Ramos (cell line): ENCODE measurements at regions not wholly inside any gene's neighbourhood (a gene's known extent, or its start where the extent isn't known, plus 50 kb on each side); places are given as distances from the start of the nearest gene placed in this dataset.

Experiments
- in situ Hi-C: fragments of 300-500 bp; cut with MboI; formaldehyde crosslinking; loops from one replicate; pipeline ENCODE4 v1.14.3; 2022; ENCODE audit warnings: low sequenced_read_pairs; ENCODE audit not compliant: unreplicated experiment

DNA sequence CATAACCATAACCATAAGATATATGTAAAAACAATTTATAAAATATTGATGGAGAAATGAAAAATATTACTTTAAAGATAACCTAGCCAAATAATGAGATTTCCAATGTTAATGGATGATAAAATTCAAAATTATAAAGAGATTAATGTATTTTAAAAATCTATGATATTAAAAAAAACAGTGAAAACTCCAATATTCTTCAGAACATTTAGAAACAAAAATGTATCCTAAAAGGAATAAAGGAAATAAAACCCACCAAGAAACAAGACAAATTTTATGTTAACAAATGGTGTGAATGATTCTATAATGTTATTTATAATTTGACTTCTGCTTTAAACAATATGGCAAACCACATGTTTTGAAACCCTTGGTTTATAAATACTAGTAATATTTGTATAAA is 1587.8 kb downstream of the PCDH9 start:
- in situ Hi-C loops, result no loop called here

DNA sequence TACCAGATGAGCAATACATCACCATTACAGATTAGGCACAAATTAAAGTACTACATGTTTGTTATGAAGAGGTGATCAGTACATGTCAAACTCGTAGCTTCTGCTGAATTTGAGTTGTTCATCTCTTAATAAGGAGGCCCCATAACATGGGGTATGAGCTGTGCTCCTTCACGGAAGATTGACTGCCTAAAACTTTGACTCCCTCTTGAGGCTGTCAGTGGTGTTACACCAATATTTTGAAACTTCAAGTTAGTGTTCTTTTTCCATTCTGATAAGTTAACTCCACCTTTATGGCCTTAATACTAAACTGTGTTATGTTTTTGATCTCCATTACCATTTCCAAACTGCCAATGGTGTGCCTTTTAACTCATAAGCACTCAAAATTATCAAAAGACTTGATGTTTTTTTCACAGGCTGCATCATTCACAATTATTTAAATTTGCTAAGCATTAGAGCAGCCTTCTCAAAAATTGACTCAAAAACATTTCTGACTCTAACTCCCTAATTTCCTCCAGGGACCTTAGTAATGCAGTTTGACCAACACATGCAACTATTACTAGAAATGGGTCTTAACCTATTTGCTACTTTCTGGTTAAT is 1591.5 kb downstream of the PCDH9 start:
- in situ Hi-C loops, result no loop called here

DNA sequence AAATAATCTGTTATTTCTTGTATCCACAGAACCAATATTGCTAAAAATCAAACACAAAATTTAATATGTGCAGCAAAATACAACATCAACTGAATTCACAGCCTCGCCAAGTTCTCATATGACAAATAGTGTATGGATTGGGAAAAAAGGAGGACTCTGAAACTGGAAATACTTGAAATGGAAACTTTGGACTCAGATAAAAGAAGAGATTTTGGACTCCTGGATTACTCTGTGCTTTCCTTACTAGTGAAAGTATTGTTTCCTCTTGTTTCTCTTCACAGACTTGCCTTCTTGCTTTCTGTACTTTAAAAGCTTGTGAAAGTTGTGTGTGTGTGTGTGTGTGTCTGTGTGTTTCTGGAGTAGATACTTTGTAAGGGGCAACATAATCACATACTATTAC is 1596.3 kb downstream of the PCDH9 start:
- in situ Hi-C loops, result no loop called here

DNA sequence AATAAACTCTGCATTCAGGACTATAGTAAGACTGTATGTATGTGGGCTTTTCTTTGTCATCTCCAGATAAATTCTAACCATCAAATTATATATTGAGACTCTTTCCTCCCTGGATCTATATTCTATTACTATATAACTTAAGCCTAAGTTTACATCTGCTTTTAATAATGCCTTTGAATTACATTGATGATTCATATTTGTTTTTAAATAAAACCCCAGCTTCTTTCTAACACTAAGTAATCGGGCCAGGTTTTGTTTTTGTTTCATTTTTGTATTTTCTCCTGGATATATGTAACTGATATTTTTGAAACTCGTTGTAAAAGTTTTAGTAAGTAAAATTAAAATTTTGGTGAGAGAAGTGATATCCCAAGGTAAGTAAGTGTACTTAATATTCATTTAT is 1599.1 kb downstream of the PCDH9 start:
- in situ Hi-C loops, result no loop called here

DNA sequence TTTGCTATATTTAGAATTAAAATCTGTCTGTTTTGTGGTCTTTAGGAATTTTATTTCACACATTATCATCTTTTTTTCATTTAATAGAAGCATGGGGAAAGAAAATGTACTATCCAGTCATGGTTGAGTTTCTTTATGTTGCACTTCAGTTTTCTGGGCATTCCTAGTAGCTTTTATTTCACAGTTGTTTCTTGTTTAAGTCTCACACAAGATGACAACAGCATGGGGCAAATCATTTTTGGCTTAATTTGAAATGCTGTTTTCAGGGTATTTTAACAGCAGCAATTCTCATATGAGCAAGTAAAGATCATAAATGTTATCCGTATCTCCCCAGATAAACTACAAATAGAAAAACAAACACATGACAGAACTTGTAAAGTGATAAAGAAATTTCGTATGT is 1600.2 kb downstream of the PCDH9 start:
- in situ Hi-C loops, result no loop called here

DNA sequence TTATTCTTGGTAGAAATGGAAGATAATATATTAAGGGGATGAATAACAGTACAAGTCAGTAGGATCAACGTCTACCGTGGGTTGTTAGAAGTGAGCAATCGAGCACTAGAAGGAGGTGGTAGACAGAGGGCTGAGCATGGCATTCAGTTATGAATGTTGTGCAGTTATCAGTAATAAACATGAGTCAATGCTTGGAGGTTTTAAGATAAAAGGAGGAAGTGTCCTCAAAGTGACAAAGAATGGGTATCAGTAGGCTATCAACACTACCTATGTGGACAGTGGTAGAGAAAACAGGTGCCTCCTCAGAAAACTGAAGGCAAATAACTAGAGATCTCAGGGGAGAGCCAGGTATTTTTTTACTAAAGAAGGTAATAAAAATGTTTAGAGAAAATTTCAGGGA is 1607.0 kb downstream of the PCDH9 start:
- in situ Hi-C loops, result no loop called here

DNA sequence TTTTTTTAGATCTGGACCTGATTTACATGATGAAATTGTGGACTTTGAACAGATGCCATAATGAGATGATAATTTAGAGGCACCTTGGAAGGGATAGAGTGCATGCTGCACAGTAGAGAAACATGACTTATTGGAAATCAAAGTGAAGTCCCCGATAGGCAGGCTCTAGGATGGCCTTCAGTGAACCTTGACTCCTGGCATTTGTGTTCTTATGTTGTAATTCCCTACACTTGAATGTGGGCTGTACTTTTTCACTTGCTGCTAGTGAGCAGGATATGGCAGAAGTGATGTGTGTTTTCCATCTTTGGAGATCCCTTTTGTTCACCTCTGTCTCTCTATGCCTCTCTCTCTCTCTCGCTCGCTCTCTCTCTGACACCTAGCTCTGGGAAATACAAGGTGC is 1614.6 kb downstream of the PCDH9 start:
- in situ Hi-C loops, result no loop called here

DNA sequence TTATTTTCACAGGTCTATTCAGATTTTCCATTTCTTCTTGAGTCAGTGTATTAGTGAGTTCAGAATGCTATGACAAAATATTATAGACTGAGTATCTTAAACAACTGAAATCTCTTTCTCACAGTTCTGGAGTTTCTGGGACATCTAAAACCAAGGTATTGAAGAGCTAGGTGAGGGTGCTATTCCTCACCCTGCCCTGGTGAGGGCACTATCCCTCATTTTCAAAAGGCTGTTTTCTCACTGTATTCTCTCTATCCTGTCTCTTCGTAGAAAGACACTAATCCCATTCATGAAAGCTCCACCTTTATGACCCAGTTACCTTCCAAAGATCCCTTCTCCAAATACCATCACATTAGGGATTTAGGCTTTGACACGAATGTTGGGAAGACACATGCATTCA is 1617.1 kb downstream of the PCDH9 start:
- in situ Hi-C loops, result no loop called here

DNA sequence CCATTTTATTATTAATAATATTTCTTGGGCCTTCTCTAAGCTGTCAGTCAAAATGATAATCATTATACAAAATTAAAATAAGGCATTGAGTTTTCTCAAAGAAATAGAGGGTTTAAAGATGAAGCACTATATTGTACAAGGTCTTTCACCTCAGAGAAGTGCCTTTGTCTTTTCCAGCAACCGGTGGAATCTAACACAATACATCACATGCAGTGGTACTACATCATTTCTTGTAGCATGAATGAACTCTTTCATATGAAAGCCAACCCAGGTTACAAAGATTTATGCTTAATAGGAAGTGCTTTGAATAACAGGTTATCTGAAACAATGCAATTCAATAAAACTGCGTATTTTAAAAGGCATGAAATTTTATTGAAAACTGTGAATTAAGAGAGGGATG is 1620.8 kb downstream of the PCDH9 start:
- in situ Hi-C loops, result no loop called here

DNA sequence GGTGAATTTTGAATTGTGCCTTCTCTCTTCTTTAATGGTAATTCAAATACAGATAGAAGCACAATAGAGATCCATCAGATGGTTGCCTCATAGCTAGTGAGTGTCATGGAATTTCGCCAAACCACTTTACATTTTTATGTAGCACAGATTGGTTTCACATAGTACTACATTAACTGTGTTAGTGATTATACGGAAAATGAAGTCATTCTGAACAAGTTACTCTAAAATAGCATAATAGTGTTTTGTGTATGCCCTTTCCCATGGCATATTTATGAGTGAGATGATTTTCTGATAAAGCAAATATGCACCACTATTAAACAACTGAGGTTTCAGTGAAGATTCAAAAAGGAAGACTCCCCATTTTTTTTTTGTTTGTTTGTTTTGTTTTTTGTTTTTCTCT is 1623.5 kb downstream of the PCDH9 start:
- in situ Hi-C loops, result no loop called here

DNA sequence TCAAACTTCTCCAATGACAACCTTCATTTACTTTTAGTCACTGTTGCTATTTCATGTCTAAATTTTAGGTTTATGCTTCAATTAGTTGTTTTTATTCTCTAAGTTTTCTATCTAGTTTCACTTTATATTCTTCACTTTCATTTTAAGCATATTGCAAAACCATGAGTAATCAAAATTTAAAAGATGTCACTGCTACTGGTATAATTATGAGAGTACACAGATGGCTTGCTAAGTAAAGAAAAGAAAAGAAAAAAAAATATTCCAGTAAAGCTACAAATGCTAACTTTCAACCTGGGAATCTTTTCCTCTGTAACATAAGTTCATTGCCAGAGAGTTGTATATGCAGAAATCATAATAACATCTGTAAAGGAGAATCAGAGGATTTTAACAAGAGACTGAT is 1624.7 kb downstream of the PCDH9 start:
- in situ Hi-C loops, result no loop called here

DNA sequence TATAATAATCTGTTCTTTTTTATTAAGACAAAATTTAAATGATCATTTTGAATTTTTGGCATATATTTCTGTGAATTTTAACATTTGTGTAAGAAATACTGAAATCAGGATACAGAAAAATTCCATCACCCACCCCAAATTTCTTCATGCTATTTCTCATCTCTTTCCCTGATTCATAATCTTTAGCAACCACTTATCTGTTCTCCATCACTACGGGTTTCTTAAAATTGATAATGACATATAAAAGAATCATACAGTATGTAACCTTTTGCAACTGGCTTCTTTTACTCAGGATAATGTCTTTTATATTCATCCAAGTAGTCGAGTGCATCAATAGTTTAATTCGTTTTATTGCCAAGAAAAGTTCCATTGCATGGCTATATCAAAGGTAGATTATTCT is 1627.0 kb downstream of the PCDH9 start:
- in situ Hi-C loops, result no loop called here

DNA sequence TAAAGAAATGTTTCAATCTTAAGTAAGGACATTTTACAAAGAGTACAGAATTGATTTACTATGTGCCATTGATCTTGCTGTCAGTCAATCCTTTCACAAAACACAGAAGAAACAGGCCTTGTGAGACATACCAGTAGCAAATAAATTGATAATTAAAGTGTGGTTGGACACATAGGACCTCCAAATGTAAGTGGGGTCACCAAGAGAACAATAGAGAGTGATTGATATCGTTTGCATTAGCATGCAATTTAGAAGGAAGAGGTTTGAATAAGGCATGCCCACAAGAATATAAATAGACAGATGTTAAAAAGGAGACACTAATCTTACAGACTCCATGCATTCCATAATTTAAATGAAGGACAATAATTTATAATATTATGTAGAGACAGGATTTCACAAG is 1628.3 kb downstream of the PCDH9 start:
- in situ Hi-C loops, result no loop called here

DNA sequence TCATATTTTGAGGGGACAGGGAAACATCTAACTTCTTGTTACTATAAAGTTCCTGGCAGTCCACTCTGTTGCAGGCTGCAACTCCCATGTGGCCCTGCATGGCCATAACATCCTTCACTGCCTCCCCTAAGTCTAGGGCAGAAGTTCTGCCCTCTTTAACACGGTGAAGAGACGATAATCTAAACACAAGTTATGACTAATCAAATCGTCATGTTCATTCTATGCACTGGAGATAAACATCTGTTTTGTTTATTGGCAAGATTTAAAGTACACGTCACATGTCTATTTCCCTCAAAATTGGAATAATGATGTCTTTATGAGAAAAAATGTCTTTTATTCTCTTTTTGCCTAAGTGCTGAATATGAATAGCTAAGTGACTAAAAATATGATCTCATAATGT is 1629.4 kb downstream of the PCDH9 start:
- in situ Hi-C loops, result no loop called here

DNA sequence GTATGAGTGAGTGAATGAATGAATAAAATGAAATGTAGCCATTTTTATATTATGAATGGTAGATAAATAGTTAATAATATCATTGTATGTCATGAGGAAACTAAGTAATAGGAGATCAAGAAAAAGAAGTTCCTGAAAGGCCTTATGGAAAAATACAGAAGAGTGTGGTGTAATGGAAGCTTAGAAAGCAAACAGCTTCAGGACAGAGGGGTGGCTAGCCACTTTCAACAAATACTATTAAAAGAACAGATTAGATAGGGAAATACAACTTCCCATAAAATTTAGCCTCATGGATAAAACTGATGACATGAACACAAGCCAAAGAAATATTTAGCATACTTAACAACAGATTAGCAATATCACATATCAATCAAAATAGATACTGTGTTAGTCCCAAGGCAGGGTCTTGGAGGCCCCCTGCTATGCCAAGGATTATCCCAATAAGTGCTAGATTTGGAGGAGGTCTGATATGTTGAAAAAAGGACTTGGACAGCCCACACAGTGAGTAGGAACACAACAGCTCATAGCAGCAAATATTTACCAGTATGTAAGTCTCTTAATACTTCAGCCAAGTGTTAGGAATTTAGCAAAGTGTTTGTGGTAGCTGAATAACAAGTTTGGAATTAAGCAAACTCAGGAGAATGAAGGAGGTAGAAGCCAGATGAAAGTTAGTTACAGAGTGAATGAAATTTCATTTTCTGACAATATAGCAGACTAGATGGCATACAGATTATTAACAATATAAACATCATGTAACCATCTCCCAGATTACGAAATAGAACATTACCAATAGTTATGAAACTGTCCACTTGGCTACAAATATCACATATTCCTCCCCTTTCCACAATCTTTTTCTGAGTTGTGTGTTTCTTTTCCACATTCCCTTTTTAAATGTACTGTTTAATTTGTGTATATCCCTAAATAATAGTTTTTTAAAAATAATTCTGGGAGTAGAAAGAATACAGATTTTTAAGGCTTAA is 1632.0 kb downstream of the PCDH9 start:
- in situ Hi-C loops, result no loop called here

DNA sequence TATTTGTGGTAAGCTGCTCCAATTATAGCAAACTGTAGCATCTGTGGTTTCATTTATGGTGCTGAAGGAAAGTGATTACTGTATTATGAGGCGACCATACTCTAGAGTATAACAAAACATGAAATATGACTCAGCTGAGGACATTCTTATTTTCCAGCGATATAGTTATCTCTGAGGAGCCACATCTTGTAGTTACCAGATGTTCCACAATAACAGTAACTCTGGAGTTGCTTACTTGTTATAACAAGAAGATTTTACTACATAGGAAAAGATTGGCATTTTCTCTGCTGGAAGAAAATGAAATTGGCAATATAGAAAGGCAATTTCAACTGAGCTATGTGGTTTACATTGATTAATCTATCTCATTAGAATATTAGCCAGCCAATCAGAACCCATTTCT is 1634.2 kb downstream of the PCDH9 start:
- in situ Hi-C loops, result no loop called here

DNA sequence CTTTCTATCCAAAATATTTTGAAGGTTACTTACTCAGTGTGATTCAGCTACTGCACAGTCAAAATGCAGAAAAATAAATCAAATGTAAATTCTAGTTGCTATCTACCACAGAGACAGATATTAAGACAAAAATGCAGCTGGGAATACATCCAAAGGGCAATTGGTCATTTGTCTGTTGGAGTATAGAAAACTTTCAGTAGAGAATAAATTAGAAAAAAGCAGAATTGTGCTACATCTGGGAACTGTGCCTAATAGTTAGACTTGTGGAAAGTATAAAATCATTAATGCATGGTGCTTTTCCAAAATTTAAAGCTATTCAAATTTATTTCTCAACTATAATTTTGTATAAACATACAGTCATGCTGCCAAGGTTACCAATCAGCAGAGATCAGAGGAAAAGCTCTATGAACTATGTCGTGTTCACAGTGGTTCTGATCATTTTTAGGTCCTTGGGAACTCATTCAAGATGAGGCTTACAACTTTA is 1635.8 kb downstream of the PCDH9 start:
- in situ Hi-C loops, result no loop called here

DNA sequence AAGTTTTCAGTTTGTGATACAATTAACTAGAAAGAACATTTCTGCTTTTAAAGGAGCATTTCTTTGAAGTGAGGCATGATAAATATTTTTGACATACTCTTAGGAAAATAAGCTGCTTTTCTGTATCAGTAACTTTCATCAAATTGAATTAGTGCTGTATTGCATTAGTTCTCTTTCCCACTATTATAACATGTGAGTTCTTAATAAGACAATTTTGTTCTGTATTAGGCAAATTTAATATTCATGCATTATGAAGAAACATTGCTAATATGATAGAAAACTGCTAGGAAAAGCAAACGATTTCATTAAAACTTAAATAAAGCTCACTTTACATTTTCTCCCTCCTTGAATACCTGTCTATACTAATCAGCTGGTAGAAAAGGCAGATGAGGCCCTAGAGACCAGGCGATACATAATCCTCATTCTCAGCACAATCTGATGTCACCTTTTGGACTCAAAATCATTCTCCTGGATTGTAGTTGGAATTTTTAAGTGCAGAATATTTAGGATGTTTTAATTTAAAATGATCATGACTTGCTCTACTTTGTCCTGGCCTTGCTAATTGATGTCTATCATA is 1636.8 kb downstream of the PCDH9 start:
- in situ Hi-C loops, result no loop called here

DNA sequence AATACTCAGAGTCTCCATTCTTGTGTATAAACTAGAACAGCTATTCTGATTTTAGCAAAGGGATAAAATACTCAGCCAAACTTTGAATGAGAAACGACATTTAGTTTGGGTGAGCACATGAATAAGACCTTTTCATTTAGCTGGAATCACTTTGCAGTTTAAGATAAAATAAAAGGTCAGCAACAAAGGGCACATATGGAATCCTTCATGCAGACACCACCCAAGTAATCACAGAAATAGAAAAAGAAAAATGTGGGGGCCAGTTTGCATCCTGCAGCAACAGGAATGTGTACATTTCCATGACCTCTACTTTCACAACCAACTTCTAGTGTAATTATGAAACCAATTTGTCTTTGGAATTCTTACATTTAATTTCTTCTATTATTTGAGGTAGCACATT is 1637.4 kb downstream of the PCDH9 start:
- in situ Hi-C loops, result no loop called here

DNA sequence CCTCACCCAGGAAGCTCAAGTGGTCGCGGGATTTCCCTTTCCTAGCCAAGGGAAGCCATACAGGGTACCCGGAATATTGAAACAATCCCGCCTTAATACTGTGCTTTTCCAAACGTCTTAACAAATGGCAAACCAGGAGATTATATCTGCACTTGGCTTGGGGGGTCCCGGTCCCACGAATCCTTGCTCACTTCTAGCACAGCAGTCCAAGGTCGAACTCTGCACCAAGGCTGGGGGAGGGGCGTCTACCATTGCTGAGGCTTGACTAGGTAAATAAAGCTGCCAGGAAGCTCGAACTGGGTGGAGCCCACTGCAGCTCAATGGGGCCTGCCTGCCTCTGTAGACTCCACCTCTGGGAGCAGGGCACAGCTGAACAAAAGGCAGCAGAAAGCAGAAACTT is 1644.8 kb downstream of the PCDH9 start:
- in situ Hi-C loops, result no loop called here

DNA sequence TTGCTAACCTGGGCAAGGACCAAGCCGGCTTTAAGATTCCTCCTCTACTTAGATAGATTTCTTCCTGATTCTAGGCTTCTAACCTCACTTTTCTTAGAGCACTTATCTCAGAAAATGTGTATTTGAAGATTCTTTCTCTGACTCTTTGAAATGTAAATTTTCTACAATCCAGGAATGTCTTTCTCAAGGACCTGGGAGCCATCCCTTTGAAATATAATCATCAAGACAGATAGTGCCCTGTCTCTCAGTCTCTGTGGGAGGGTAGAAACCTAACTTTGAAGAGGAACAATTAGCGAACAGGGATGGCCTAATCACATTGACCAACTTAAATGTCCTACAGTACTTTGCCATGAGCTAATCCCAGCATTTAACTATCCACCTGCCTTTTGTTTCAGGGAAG is 1646.0 kb downstream of the PCDH9 start:
- in situ Hi-C loops, result no loop called here
